H1 (cell line): ENCODE measurements at regions not wholly inside any gene's neighbourhood (a gene's known extent, or its start where the extent isn't known, plus 50 kb on each side); places are given as distances from the start of the nearest gene placed in this dataset.

Experiments used
- CTCF ChIA-PET: fragments of 300-600 bp; sonication (Branson Sonifier 250); formaldehyde crosslinking; loops from one replicate; lab custom pipeline; 2021; ENCODE audit not compliant: partially characterized antibody; lab: Charles Lee
- POLR2A ChIA-PET: fragments of 300-600 bp; sonication (Branson Sonifier 250); formaldehyde crosslinking; loops from one replicate; lab custom pipeline; 2021; ENCODE audit warnings: inconsistent platforms; ENCODE audit not compliant: partially characterized antibody; lab: Charles Lee
- DNase-seq, 2 experiments: peaks; one replicate each; pipeline versions ENCODE4 v3.0.0 to v3.0.0-alpha.2; 2010 to 2022; ENCODE audit warnings: low spot score in 2 of 2, low read depth in 1 of 2, mixed read lengths in 1 of 2
- FAIRE-seq: peaks from 2 replicates; lab custom pipeline; 2011; peaks lifted over from hg19 to GRCh38; lab: Jason Lieb, UNC
- H2AFZ ChIP-seq: 2 replicates; pipeline ENCODE4 v1.8.1; 2012; ENCODE audit warnings: low read length, inconsistent platforms
- H2AK5ac ChIP-seq: 2 replicates; pipeline ENCODE4 v1.6.1; 2013; ENCODE audit warnings: low read depth, low read length
- H2BK120ac ChIP-seq: replicated peaks from 2 replicates; pipeline ENCODE3; 2013; ENCODE audit warnings: low read depth, low read length, inconsistent platforms
- H2BK12ac ChIP-seq: 2 replicates; pipeline ENCODE4 v1.6.1; 2013; ENCODE audit warnings: low read depth, low read length
- H2BK15ac ChIP-seq: 2 replicates; pipeline ENCODE4 v1.6.1; 2013; ENCODE audit warnings: low read length
- H2BK20ac ChIP-seq: 2 replicates; pipeline ENCODE4 v1.6.1; 2013; ENCODE audit warnings: low read length
- H2BK5ac ChIP-seq: 2 replicates; pipeline ENCODE4 v1.6.1; 2013; ENCODE audit warnings: low read depth, low read length
- H3K14ac ChIP-seq: 2 replicates; pipeline ENCODE4 v1.6.1; 2013; ENCODE audit warnings: inconsistent platforms; ENCODE audit not compliant: insufficient read length
- H3K18ac ChIP-seq: 2 replicates; pipeline ENCODE4 v1.6.1; 2013; ENCODE audit warnings: low read length; ENCODE audit errors: extremely low read depth
- H3K23ac ChIP-seq: 2 replicates; pipeline ENCODE4 v1.6.1; 2013; ENCODE audit warnings: inconsistent platforms; ENCODE audit not compliant: insufficient read length
- H3K23me2 ChIP-seq: 2 replicates; pipeline ENCODE4 v1.6.1; 2013; ENCODE audit warnings: low read depth, low read length
- H3K27ac ChIP-seq: 2 replicates; pipeline ENCODE4 v1.6.1; 2011; ENCODE audit warnings: low read depth, low read length, inconsistent platforms
- H3K27me3 ChIP-seq, 4 experiments: replicated peaks in 1 of 4; 1 replicate in 1 of 4; 2 replicates in 3 of 4; pipeline versions ENCODE4 v1.6.1 to v1.8.1; 2011 to 2013; ENCODE audit warnings: low read length in 3 of 4, mild to moderate bottlenecking in 3 of 4, inconsistent platforms in 2 of 4, mixed read lengths in 2 of 4, moderate library complexity in 1 of 4; ENCODE audit not compliant: control insufficient read depth in 3 of 4, insufficient read depth in 3 of 4; ENCODE audit errors: extremely low read depth in 1 of 4
- H3K36me3 ChIP-seq, 4 experiments: 2 replicates each; pipeline versions ENCODE4 v1.6.1 to v1.8.1; 2011 to 2013; ENCODE audit warnings: mild to moderate bottlenecking in 4 of 4, low read length in 3 of 4, moderate library complexity in 2 of 4, control low read depth in 1 of 4, inconsistent platforms in 1 of 4; ENCODE audit not compliant: insufficient read depth in 4 of 4, control insufficient read depth in 2 of 4
- H3K4ac ChIP-seq: replicated peaks from 2 replicates; pipeline ENCODE3; 2013; ENCODE audit warnings: low read length, low read depth, mixed read lengths, inconsistent platforms; ENCODE audit not compliant: insufficient read length
- H3K4me1 ChIP-seq, 4 experiments: replicated peaks in 1 of 4; 1 replicate in 1 of 4; 2 replicates in 3 of 4; pipeline versions ENCODE4 v1.6.1 to v1.8.1; 2011 to 2013; ENCODE audit warnings: low read length in 3 of 4, inconsistent platforms in 2 of 4, mixed read lengths in 1 of 4; ENCODE audit not compliant: insufficient read depth in 4 of 4, control insufficient read depth in 3 of 4
- H3K4me2 ChIP-seq, 2 experiments: 2 replicates each; pipeline versions ENCODE4 v1.6.1 to v1.8.1; 2011 to 2013; ENCODE audit warnings: low read depth in 2 of 2, low read length in 2 of 2, control low read depth in 1 of 2, inconsistent platforms in 1 of 2, mild to moderate bottlenecking in 1 of 2; ENCODE audit not compliant: insufficient read depth in 1 of 2
- H3K4me3 ChIP-seq, 4 experiments: fragments of 200-600, 300-600 bp in 1 of 4; sonication (generic), shearing (Covaris generic), sonication (Bioruptor Twin) in 1 of 4; 2 replicates each; pipeline versions ENCODE4 v1.5.1 to v1.8.1; 2011 to 2016; ENCODE audit warnings: low read length in 4 of 4, low read depth in 3 of 4, control low read depth in 2 of 4, inconsistent platforms in 2 of 4, mild to moderate bottlenecking in 2 of 4, mixed read lengths in 1 of 4, moderate library complexity in 1 of 4; ENCODE audit not compliant: insufficient read depth in 2 of 4; ENCODE audit errors: extremely low read depth in 1 of 4
- H3K56ac ChIP-seq: replicated peaks from 2 replicates; pipeline ENCODE3; 2013; ENCODE audit warnings: low read depth, mild to moderate bottlenecking, mixed read lengths, low read length, inconsistent platforms; ENCODE audit not compliant: insufficient read length
- H3K79me1 ChIP-seq: 2 replicates; pipeline ENCODE4 v1.6.1; 2013; ENCODE audit warnings: low read depth, low read length, control low read depth
- H3K79me2 ChIP-seq, 2 experiments: 2 replicates each; pipeline versions ENCODE4 v1.6.1 to v1.8.1; 2012 to 2013; ENCODE audit warnings: low read length in 2 of 2, mild to moderate bottlenecking in 2 of 2, inconsistent platforms in 1 of 2; ENCODE audit not compliant: insufficient read depth in 2 of 2, control insufficient read depth in 1 of 2
- H3K9ac ChIP-seq, 4 experiments: replicated peaks in 1 of 4; 1 replicate in 1 of 4; 2 replicates in 3 of 4; pipeline versions ENCODE4 v1.6.1 to v1.8.1; 2011 to 2013; ENCODE audit warnings: low read depth in 3 of 4, low read length in 3 of 4, control low read depth in 2 of 4, mild to moderate bottlenecking in 2 of 4, moderate library complexity in 2 of 4, inconsistent platforms in 1 of 4; ENCODE audit errors: extremely low read depth in 1 of 4
- H3K9me3 ChIP-seq, 2 experiments: 2 replicates each; pipeline versions ENCODE4 v1.6.1 to v1.8.1; 2012 to 2013; ENCODE audit warnings: mild to moderate bottlenecking in 2 of 2, moderate library complexity in 2 of 2, control low read depth in 1 of 2, inconsistent platforms in 1 of 2, low read depth in 1 of 2, low read length in 1 of 2, mixed read lengths in 1 of 2; ENCODE audit not compliant: insufficient read depth in 2 of 2
- H4K20me1 ChIP-seq, 2 experiments: replicated peaks in 1 of 2; 2 replicates each; pipeline versions ENCODE3 to v1.8.1; 2011 to 2013; ENCODE audit warnings: inconsistent platforms in 2 of 2, low read length in 2 of 2, mild to moderate bottlenecking in 1 of 2; ENCODE audit not compliant: insufficient read depth in 2 of 2, control insufficient read depth in 1 of 2
- H4K5ac ChIP-seq: 2 replicates; pipeline ENCODE4 v1.6.1; 2013; ENCODE audit warnings: low read length, low read depth, mixed read lengths, inconsistent platforms; ENCODE audit not compliant: insufficient read length
- H4K8ac ChIP-seq: 2 replicates; pipeline ENCODE4 v1.8.0; 2013; ENCODE audit warnings: mild to moderate bottlenecking, moderate library complexity, low read length, inconsistent platforms; ENCODE audit not compliant: insufficient read depth; ENCODE audit errors: extremely low read depth
- H4K91ac ChIP-seq: replicated peaks from 2 replicates; pipeline ENCODE3; 2013; ENCODE audit warnings: low read length, mixed read lengths, inconsistent platforms; ENCODE audit not compliant: insufficient read length
- HDAC2 ChIP-seq, 2 experiments: fragments of 300-600 bp in 1 of 2; sonication (generic) in 1 of 2; IDR thresholded peaks; 2 replicates each; pipeline ENCODE4 v1.6.1; 2011 to 2012; ENCODE audit warnings: low read depth in 2 of 2, low read length in 2 of 2, mild to moderate bottlenecking in 2 of 2, moderate library complexity in 2 of 2, borderline replicate concordance in 1 of 2, inconsistent platforms in 1 of 2
- NANOG ChIP-seq: IDR thresholded peaks from 2 replicates; pipeline ENCODE4 v1.6.1; 2011; ENCODE audit warnings: low read length, low read depth, mild to moderate bottlenecking, inconsistent platforms; ENCODE audit not compliant: insufficient read depth, poor library complexity, severe bottlenecking
- RAD21 ChIP-seq, 2 experiments: IDR thresholded peaks in 1 of 2; conservative IDR thresholded peaks in 1 of 2; 2 replicates each; pipeline ENCODE4 v1.6.1; 2011; ENCODE audit warnings: low read depth in 2 of 2, low read length in 2 of 2, improper control_type of control experiment in 1 of 2, inconsistent platforms in 1 of 2, mild to moderate bottlenecking in 1 of 2, moderate library complexity in 1 of 2
- RNF2 ChIP-seq: fragments of 200-900, 300-1000 bp; sonication (generic); IDR thresholded peaks from 2 replicates; pipeline ENCODE4 v1.7.1; 2016; ENCODE audit warnings: borderline replicate concordance, low read depth, mild to moderate bottlenecking, antibody characterized with exemption, low read length; ENCODE audit not compliant: poor library complexity, severe bottlenecking; ENCODE audit errors: missing control alignments
- SAP30 ChIP-seq: fragments of 300-600 bp; sonication (generic); IDR thresholded peaks from 2 replicates; pipeline ENCODE4 v1.7.1; 2012; ENCODE audit warnings: low read length, moderate library complexity, mild to moderate bottlenecking, inconsistent platforms; ENCODE audit not compliant: insufficient read depth, insufficient replicate concordance
- SIN3A ChIP-seq, 2 experiments: IDR thresholded peaks in 1 of 2; conservative IDR thresholded peaks in 1 of 2; 2 replicates each; pipeline ENCODE4 v1.6.1; 2011 to 2012; ENCODE audit warnings: low read length in 2 of 2, improper control_type of control experiment in 1 of 2, low read depth in 1 of 2, mild to moderate bottlenecking in 1 of 2
- SIRT6 ChIP-seq: IDR thresholded peaks from one replicate; pipeline ENCODE4 v1.7.1; 2012; ENCODE audit warnings: low read length, inconsistent platforms
- SIX5 ChIP-seq: IDR thresholded peaks from 2 replicates; pipeline ENCODE4 v1.6.1; 2011; ENCODE audit warnings: mild to moderate bottlenecking, low read depth, low read length
- TEAD4 ChIP-seq: IDR thresholded peaks from 2 replicates; pipeline ENCODE4 v1.6.1; 2012; ENCODE audit warnings: low read depth, low read length, inconsistent platforms, mixed read lengths
- WGBS, 2 experiments: shearing (Covaris generic) in 1 of 2; methylation state at CpG; one replicate each; pipeline versions ENCODE4 v1.1.6 to v1.1.7; 2013 to 2015; ENCODE audit warnings: low lambda C conversion rate in 2 of 2, mixed read lengths in 2 of 2, inconsistent platforms in 1 of 2, low coverage in 1 of 2, missing lambda C conversion rate in 1 of 2; ENCODE audit not compliant: insufficient replicate concordance in 2 of 2, insufficient coverage in 1 of 2, insufficient read length in 1 of 2; ENCODE audit errors: extremely low coverage in 1 of 2, missing lambda C conversion rate in 1 of 2; 5-methylcytosine and 5-hydroxymethylcytosine counted together

DNA sequence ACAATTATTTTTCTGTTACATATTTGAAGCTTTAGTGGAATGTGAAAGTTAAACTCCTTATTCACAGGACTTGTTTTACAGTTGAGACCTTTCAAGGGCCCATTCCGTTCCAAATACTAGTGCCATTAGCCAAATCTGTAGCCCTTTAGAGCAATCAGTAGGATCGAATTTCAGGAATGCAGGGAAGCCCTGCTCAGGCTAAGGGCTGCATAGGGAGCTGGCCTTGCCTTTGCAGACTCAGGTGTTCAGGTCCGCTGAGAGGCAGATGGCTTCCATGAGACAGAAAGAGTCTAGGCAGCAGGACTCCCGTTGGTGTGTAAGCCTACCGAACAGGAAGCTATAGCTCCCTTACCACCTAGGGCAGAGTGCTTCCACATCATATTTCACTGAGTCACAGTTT is 150.1 kb upstream of the SLC27A6 start:
- DNase-seq (peak; percentile 36 to 51), FAIRE-seq (no peak)
- Histone ChIP-seq H3K4me1 (peaks cover 0 to 4% (median 3%) of the 10 kb centered on the region in 4 experiments; a peak in 4 of 7 replicates), H2AK5ac (no peak overlapping the region), H2BK12ac (no peak overlapping the region), H2BK20ac (no peak overlapping the region), H3K4me3 (no peak overlapping the region), H3K4me2 (no peak overlapping the region; a peak in 1 of 4 replicates), H3K18ac (no peak overlapping the region), H4K20me1 (no peaks in the 10 kb centered on the region), H3K27ac (peak overlapping the region; percentile 5; the same call in 1 of the 2 replicates), H2BK15ac (no peak overlapping the region; the same call in 1 of the 2 replicates), H4K91ac (no peak overlapping the region), H3K4ac (no peak overlapping the region), H3K9ac (no peak overlapping the region), H3K79me2 (no peaks in the 10 kb centered on the region), H3K56ac (no peak overlapping the region), H3K36me3 (no peaks in the 10 kb centered on the region), H4K8ac (no peak overlapping the region), H2BK5ac (no peak overlapping the region), H3K23ac (no peak overlapping the region), H3K23me2 (peaks cover 1% of the 10 kb centered on the region; the same call in 1 of the 2 replicates), H4K5ac (no peak overlapping the region), H3K9me3 (no peaks in the 10 kb centered on the region), H3K14ac (no peak overlapping the region), H3K79me1 (no peaks in the 10 kb centered on the region), H2BK120ac (no peak overlapping the region), H3K27me3 (no peaks in the 10 kb centered on the region), H2AFZ (peak overlapping the region; percentile 98)
- ChIA-PET POLR2A (no interaction called here), CTCF (interaction anchor here (0.8 kb wide), 1 partner anchor 18 kb away, joined by 3 read pairs; no protein-coding TSS in a partner anchor)
- 53% methylated on average over 5 of the region's 5 CpGs; no CpG with 5 or more reads in 1 of the 2 experiments for WGBS, 2 experiments
- no peak for TF ChIP-seq SIN3A (conservative IDR thresholded peaks at IDR 0.05 in 1 of 2, IDR thresholded peaks at IDR 0.05 in 1 of 2; ENCODE audit: low read depth in 1 of 2, low read length in 2 of 2)
- 0 out of 4 replicates have a peak, but pooled peaks of 1 of the 2 experiments have one; percentile 8 for TF ChIP-seq RAD21 (IDR thresholded peaks at IDR 0.05 in 1 of 2, conservative IDR thresholded peaks at IDR 0.05 in 1 of 2; ENCODE audit: low read depth in 2 of 2, low read length in 2 of 2)
- TF ChIP-seq HDAC2 (IDR thresholded peaks at IDR 0.05; ENCODE audit: borderline replicate concordance in 1 of 2, low read depth in 2 of 2, low read length in 2 of 2): 0 out of 4 replicates have a peak, but pooled peaks of 1 of the 2 experiments have one; percentile 22
- peak; percentile 57 for TF ChIP-seq TEAD4
- no peak for TF ChIP-seq SIRT6
- no peak for TF ChIP-seq SAP30
- TF ChIP-seq NANOG: peak; percentile 62
- TF ChIP-seq SIX5: peak; percentile 31; the same call in 1 of the 2 replicates
- TF ChIP-seq RNF2: no peak
